ENCODE measurements at regions not wholly inside any gene's neighbourhood (a gene's known extent, or its start where the extent isn't known, plus 50 kb on each side); places are given as distances from the start of the nearest gene placed in this dataset.
A peak's percentile ranks its signal among the peaks of the same experiment; 100 is the strongest.
"Not testable (repeated sequence)": the region's sequence is repeated elsewhere in the genome, so short reads cannot be mapped to it uniquely, and the experiment has no call there.

DNA sequence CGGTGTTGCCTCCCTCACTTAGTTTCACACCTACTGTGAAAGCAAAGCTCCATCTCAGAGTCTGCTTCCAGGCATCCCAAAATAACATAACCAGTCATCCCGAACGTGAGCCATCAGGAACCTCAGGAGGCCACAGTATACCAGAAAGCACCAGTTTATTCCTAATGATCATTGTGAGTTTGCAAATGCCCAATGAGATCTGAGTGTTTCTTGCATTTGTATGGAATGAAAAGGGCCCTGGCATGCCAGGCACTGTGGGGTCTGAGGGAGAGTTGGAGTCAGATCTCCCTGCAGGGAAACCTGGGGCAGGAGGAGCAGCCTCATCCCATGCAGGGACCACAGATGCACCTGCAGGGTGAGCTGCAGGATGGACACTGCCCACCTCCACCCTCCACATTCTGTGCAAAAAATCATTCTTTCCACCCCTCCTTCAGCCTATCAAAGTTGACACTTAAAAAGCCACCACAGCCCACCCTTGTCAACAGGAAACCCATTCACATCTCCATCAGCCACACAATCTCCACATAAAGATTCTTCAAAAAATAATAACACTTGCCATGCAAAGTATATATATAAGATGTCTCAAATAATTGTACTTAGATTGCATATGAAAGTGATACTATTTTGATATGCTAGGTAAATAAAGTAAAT lies 112.3 kb downstream of the GGTLC2 start:
- peak overlapping the region; percentile 63 for H3K27ac Mint-ChIP-seq
- H3K36me3 Mint-ChIP-seq (ENCODE audit: low read depth); H3K4me3 Mint-ChIP-seq; H3K9me3 Mint-ChIP-seq; H3K27me3 Mint-ChIP-seq: not testable (repeated sequence)
- peaks cover 49% of the 10 kb centered on the region for H3K4me1 Mint-ChIP-seq (ENCODE audit: low read depth)

- H3K36me3 Mint-ChIP-seq (ENCODE audit: low read depth); H3K27ac Mint-ChIP-seq; H3K4me3 Mint-ChIP-seq; H3K27me3 Mint-ChIP-seq; H3K9me3 Mint-ChIP-seq: not testable (repeated sequence)
- peaks cover 42% of the 10 kb centered on the region for H3K4me1 Mint-ChIP-seq (ENCODE audit: low read depth)
Measured at GRCh38 chr22:22758101-22758807, 113.8 kb downstream of the GGTLC2 start.

GRCh38 chr22:22759371-22759770 lies 115.0 kb downstream of the GGTLC2 start:
- Mint-ChIP-seq H3K9me3 (no peaks in the 10 kb centered on the region), H3K4me3 (no peak overlapping the region), H3K36me3 (ENCODE audit: low read depth) (no peaks in the 10 kb centered on the region), H3K4me1 (ENCODE audit: low read depth) (peaks cover 31% of the 10 kb centered on the region), H3K27me3 (no peaks in the 10 kb centered on the region), H3K27ac (peak overlapping the region; percentile 21)

GRCh38 chr22:22759889-22760546 lies 115.6 kb downstream of the GGTLC2 start:
- H3K27me3 Mint-ChIP-seq = no peaks in the 10 kb centered on the region
- H3K27ac Mint-ChIP-seq = peak overlapping the region; percentile 21
- no peaks in the 10 kb centered on the region for H3K36me3 Mint-ChIP-seq (ENCODE audit: low read depth)
- no peaks in the 10 kb centered on the region for H3K9me3 Mint-ChIP-seq
- H3K4me1 Mint-ChIP-seq (ENCODE audit: low read depth) = peaks cover 30% of the 10 kb centered on the region
- no peak overlapping the region for H3K4me3 Mint-ChIP-seq

DNA sequence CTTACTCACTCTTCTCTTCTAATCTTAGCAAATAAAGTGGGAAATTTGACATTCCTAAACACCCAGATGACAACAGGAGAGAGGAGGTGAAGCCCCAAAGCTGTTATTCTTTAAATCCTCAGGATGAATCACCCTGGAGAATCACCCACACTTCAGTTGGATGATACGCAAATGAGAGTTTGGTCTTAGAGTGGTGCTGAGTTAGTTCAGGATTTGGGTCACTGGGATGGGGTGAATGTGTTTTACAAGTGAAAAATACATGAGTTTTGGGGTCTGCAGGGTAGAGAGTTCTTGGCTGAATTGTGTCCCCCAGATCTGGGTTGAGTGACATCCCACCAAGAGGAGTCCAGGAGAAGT lies 117.2 kb downstream of the GGTLC2 start:
- H3K9me3 Mint-ChIP-seq = no peaks in the 10 kb centered on the region
- H3K4me3 Mint-ChIP-seq = no peak overlapping the region
- H3K4me1 Mint-ChIP-seq (ENCODE audit: low read depth) = peaks cover 17% of the 10 kb centered on the region
- no peak overlapping the region for H3K27ac Mint-ChIP-seq
- H3K36me3 Mint-ChIP-seq (ENCODE audit: low read depth) = no peaks in the 10 kb centered on the region
- no peaks in the 10 kb centered on the region for H3K27me3 Mint-ChIP-seq

- Mint-ChIP-seq H3K27ac (no peak overlapping the region), H3K27me3 (no peaks in the 10 kb centered on the region), H3K4me1 (ENCODE audit: low read depth) (peaks cover 12% of the 10 kb centered on the region), H3K36me3 (ENCODE audit: low read depth) (no peaks in the 10 kb centered on the region), H3K4me3 (no peak overlapping the region), H3K9me3 (no peaks in the 10 kb centered on the region)
Measured at GRCh38 chr22:22761963-22762772, 117.8 kb downstream of the GGTLC2 start.

DNA sequence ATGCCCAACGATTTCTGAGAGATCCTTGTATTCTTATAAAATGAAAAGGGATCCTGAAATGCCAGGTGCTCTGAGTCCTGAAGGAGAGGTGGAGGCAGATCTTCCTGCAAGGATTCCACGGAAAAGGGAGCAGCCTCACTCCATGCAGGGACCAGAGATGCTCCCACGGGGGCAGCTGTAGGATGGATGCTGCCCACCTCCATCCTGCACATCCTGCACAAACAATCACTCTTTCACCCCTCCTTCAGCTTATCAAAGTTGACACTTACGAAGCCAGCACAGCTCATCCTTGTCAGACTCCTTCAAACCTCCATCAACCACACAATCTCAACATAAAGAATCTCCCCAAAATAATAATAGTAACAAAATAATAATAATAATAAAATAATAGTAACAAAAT lies 119.1 kb downstream of the GGTLC2 start:
- H3K9me3 Mint-ChIP-seq = no peaks in the 10 kb centered on the region
- peaks cover 4% of the 10 kb centered on the region for H3K27me3 Mint-ChIP-seq
- H3K4me1 Mint-ChIP-seq (ENCODE audit: low read depth) = peaks cover 8% of the 10 kb centered on the region
- no peaks in the 10 kb centered on the region for H3K36me3 Mint-ChIP-seq (ENCODE audit: low read depth)
- H3K27ac Mint-ChIP-seq = no peak overlapping the region
- H3K4me3 Mint-ChIP-seq = no peak overlapping the region

- H3K27me3 Mint-ChIP-seq = peaks cover 4% of the 10 kb centered on the region
- H3K36me3 Mint-ChIP-seq (ENCODE audit: low read depth) = no peaks in the 10 kb centered on the region
- no peak overlapping the region for H3K4me3 Mint-ChIP-seq
- H3K9me3 Mint-ChIP-seq = no peaks in the 10 kb centered on the region
- peaks cover 6% of the 10 kb centered on the region for H3K4me1 Mint-ChIP-seq (ENCODE audit: low read depth)
- no peak overlapping the region for H3K27ac Mint-ChIP-seq
Measured at GRCh38 chr22:22764085-22764484, 119.7 kb downstream of the GGTLC2 start.

DNA sequence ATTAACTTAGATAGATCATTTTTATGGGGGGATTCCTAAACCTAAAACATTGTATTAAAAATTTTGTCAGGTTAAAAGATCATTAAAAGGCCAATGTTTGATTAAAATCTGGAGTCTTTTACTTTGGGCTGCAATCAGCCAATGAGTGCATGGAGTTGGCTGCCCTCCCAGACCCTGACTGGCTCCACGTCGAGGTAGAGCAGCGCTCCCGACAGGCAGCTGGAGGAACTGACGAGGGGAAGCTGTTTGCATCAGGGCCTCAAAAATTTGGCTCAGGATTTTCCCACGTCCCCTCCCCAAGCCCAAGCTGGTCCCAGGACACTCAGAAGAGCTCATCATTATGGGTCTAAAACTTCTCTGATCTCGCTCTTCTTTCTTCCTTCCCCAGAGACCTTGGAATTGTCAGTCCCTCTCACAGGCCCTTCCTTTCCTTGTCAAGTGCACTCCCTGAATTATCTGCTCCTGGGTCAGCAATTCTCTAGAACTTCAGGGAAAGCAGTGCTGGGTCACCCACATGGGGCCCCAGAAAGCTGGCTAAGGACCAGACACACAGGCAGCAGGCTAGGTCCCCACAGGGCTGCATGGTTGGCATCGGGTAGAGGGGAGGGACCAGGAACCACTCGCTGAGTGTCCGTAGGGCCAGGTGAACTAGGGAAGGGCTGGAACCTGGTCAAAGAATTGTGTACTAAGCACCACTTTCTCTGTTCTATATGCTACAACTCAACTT lies 119.6 kb upstream of the IGLL5 start:
- no peaks in the 10 kb centered on the region for H3K4me1 Mint-ChIP-seq (ENCODE audit: low read depth)
- no peaks in the 10 kb centered on the region for H3K36me3 Mint-ChIP-seq (ENCODE audit: low read depth)
- H3K4me3 Mint-ChIP-seq = no peak overlapping the region
- peaks cover 4% of the 10 kb centered on the region for H3K27me3 Mint-ChIP-seq
- no peaks in the 10 kb centered on the region for H3K9me3 Mint-ChIP-seq
- no peak overlapping the region for H3K27ac Mint-ChIP-seq

- Mint-ChIP-seq H3K4me1 (ENCODE audit: low read depth) (no peaks in the 10 kb centered on the region), H3K27ac (no peak overlapping the region), H3K9me3 (no peaks in the 10 kb centered on the region), H3K36me3 (ENCODE audit: low read depth) (no peaks in the 10 kb centered on the region), H3K27me3 (peaks cover 4% of the 10 kb centered on the region), H3K4me3 (no peak overlapping the region)
Measured at GRCh38 chr22:22768885-22769284, 118.7 kb upstream of the IGLL5 start.

GRCh38 chr22:22769434-22770279 lies 118.0 kb upstream of the IGLL5 start:
- H3K36me3 Mint-ChIP-seq (ENCODE audit: low read depth) = no peaks in the 10 kb centered on the region
- H3K27ac Mint-ChIP-seq = no peak overlapping the region
- H3K9me3 Mint-ChIP-seq = no peaks in the 10 kb centered on the region
- H3K4me3 Mint-ChIP-seq = no peak overlapping the region
- H3K27me3 Mint-ChIP-seq = peaks cover 4% of the 10 kb centered on the region
- peaks cover 5% of the 10 kb centered on the region for H3K4me1 Mint-ChIP-seq (ENCODE audit: low read depth)

- H3K36me3 Mint-ChIP-seq (ENCODE audit: low read depth) = no peaks in the 10 kb centered on the region
- H3K27ac Mint-ChIP-seq = no peak overlapping the region
- no peaks in the 10 kb centered on the region for H3K9me3 Mint-ChIP-seq
- peaks cover 4% of the 10 kb centered on the region for H3K27me3 Mint-ChIP-seq
- no peak overlapping the region for H3K4me3 Mint-ChIP-seq
- H3K4me1 Mint-ChIP-seq (ENCODE audit: low read depth) = peaks cover 8% of the 10 kb centered on the region
Measured at GRCh38 chr22:22770280-22770871, 117.2 kb upstream of the IGLL5 start.

DNA sequence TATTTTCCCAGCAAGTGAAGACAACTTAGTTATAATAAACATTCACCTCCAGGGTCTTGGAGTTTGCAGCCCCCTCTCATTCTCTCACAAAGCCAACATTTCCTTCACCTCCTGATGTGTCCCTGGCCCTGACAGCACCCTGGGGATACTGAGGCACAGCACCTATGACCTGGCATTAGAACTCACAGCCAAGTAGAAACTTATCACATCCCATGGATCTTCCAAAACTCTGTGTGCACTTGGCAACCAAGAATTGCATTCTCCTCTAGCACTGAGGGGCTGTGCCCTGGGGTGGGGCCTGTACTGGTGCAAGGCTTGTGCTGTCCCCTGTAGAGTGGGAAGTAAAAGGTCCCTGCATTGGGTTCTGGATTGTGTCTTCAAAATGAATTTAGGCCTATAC lies 116.7 kb upstream of the IGLL5 start:
- H3K9me3 Mint-ChIP-seq = no peaks in the 10 kb centered on the region
- H3K4me1 Mint-ChIP-seq (ENCODE audit: low read depth) = peaks cover 8% of the 10 kb centered on the region
- H3K27ac Mint-ChIP-seq = no peak overlapping the region

More for the DNA sequence above, 116.7 kb upstream of the IGLL5 start:
- peaks cover 4% of the 10 kb centered on the region for H3K27me3 Mint-ChIP-seq
- H3K36me3 Mint-ChIP-seq (ENCODE audit: low read depth) = no peaks in the 10 kb centered on the region
- H3K4me3 Mint-ChIP-seq = no peak overlapping the region

Data from stimulated activated naive CD8-positive, alpha-beta T cell treated with anti-CD3 and anti-CD28 coated beads, Interleukin-15, Interleukin-2, amounts not matched to agents 100 ng/mL and 50 ng/mL, for 24 hours (primary cell).